Fibroblast of lung (primary cell): ENCODE measurements at regions not wholly inside any gene's neighbourhood (a gene's known extent, or its start where the extent isn't known, plus 50 kb on each side); places are given as distances from the start of the nearest gene placed in this dataset.
A peak's percentile ranks its signal among the peaks of the same experiment; 100 is the strongest.

Experiments used
- DNase-seq, 2 donors: peaks; one replicate each; pipeline versions ENCODE4 v3.0.0 to v3.0.0-alpha.2; 2010; ENCODE audit warnings: low read depth in 2 of 2
- H2AFZ ChIP-seq: 2 replicates; pipeline ENCODE4 v1.5.1; 2012; ENCODE audit warnings: low read length, control low read depth, inconsistent platforms
- H3K27ac ChIP-seq: 2 replicates; pipeline ENCODE4 v1.5.1; 2011; ENCODE audit warnings: low read length, control low read depth; ENCODE audit not compliant: insufficient read depth
- H3K27me3 ChIP-seq: 2 replicates; pipeline ENCODE4 v1.5.1; 2011; ENCODE audit warnings: mild to moderate bottlenecking, low read length; ENCODE audit not compliant: control insufficient read depth, insufficient read depth
- H3K36me3 ChIP-seq: 2 replicates; pipeline ENCODE4 v1.5.1; 2011; ENCODE audit warnings: low read length; ENCODE audit not compliant: control insufficient read depth, insufficient read depth
- H3K4me1 ChIP-seq: 2 replicates; pipeline ENCODE4 v1.5.1; 2011; ENCODE audit warnings: low read length; ENCODE audit not compliant: control insufficient read depth, insufficient read depth; ENCODE audit errors: extremely low read depth
- H3K4me2 ChIP-seq: 2 replicates; pipeline ENCODE4 v1.5.1; 2011; ENCODE audit warnings: low read length, control low read depth; ENCODE audit not compliant: insufficient read depth; ENCODE audit errors: extremely low read depth
- H3K4me3 ChIP-seq, 4 experiments: fragments of 200-600 bp in 1 of 4; sonication (generic) in 1 of 4; replicated peaks in 1 of 4; 2 replicates each; pipeline ENCODE4 v1.5.1; 2011 to 2016; ENCODE audit warnings: low read length in 4 of 4, low read depth in 3 of 4, mild to moderate bottlenecking in 3 of 4, control low read depth in 2 of 4, inconsistent platforms in 1 of 4, mixed read lengths in 1 of 4; ENCODE audit not compliant: insufficient read depth in 1 of 4; ENCODE audit errors: control extremely low read depth in 1 of 4
- H3K79me2 ChIP-seq: 2 replicates; pipeline ENCODE4 v1.5.1; 2012; ENCODE audit warnings: mild to moderate bottlenecking, low read length, inconsistent platforms; ENCODE audit not compliant: control insufficient read depth, insufficient read depth
- H3K9ac ChIP-seq: 2 replicates; pipeline ENCODE4 v1.5.1; 2011; ENCODE audit warnings: mild to moderate bottlenecking, low read length, control low read depth; ENCODE audit not compliant: insufficient read depth
- H3K9me3 ChIP-seq: 2 replicates; pipeline ENCODE4 v1.5.1; 2012; ENCODE audit warnings: low read depth, low read length; ENCODE audit not compliant: control insufficient read depth, insufficient read depth
- H4K20me1 ChIP-seq: 2 replicates; pipeline ENCODE4 v1.5.1; 2011; ENCODE audit warnings: low read length; ENCODE audit not compliant: control insufficient read depth, insufficient read depth; ENCODE audit errors: extremely low read depth
- EZH2 ChIP-seq: IDR thresholded peaks from 2 replicates; pipeline ENCODE4 v1.5.1; 2012; ENCODE audit warnings: low read length, control low read depth, mild to moderate bottlenecking; ENCODE audit errors: missing control alignments
- TF ChIP-seq, protein P1 (sequence below), 2 donors: IDR thresholded peaks in 1 of 2; conservative IDR thresholded peaks in 1 of 2; 1 replicate in 1 of 2; 2 replicates in 1 of 2; pipeline ENCODE4 v1.5.1; 2011 to 2012; ENCODE audit warnings: low read length in 2 of 2, control low read depth in 1 of 2, inconsistent platforms in 1 of 2, low read depth in 1 of 2, mild to moderate bottlenecking in 1 of 2

DNA sequence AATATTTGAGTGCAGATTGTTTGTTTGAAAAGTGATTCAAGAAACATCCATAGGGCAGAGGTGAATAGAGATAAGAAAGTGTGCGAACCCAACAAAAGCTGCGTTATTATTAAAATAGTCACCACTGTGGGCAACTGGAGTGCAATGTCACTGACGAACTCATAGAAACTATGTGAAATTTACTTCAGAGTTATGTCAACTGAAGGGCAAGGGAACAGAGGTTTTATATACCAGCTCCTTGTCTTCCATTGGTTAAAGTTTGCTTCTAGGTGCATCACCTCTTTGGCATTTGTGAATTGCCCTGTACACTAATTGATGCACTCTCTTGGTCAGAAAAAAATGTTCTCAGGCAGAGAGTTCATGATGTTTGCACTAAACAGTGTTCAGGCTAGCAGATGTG is 110.5 kb upstream of the NYAP2 start:
- Histone ChIP-seq H4K20me1 (no peaks in the 10 kb centered on the region), H3K4me2 (no peak overlapping the region), H3K4me1 (no peaks in the 10 kb centered on the region), H3K27ac (no peak overlapping the region), H3K36me3 (no peaks in the 10 kb centered on the region), H3K4me3 (no peak overlapping the region), H3K27me3 (no peaks in the 10 kb centered on the region), H3K79me2 (no peaks in the 10 kb centered on the region), H3K9me3 (no peaks in the 10 kb centered on the region), H3K9ac (no peak overlapping the region), H2AFZ (no peak overlapping the region)
- DNase-seq, result peak in 1 of 2 donors; percentile 40
- TF ChIP-seq, protein P1, sequence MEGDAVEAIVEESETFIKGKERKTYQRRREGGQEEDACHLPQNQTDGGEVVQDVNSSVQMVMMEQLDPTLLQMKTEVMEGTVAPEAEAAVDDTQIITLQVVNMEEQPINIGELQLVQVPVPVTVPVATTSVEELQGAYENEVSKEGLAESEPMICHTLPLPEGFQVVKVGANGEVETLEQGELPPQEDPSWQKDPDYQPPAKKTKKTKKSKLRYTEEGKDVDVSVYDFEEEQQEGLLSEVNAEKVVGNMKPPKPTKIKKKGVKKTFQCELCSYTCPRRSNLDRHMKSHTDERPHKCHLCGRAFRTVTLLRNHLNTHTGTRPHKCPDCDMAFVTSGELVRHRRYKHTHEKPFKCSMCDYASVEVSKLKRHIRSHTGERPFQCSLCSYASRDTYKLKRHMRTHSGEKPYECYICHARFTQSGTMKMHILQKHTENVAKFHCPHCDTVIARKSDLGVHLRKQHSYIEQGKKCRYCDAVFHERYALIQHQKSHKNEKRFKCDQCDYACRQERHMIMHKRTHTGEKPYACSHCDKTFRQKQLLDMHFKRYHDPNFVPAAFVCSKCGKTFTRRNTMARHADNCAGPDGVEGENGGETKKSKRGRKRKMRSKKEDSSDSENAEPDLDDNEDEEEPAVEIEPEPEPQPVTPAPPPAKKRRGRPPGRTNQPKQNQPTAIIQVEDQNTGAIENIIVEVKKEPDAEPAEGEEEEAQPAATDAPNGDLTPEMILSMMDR (conservative IDR thresholded peaks at IDR 0.05 in 1 of 2, IDR thresholded peaks at IDR 0.05 in 1 of 2; ENCODE audit: low read depth in 1 of 2, low read length in 2 of 2), result no peak
- TF ChIP-seq EZH2, result no peak

DNA sequence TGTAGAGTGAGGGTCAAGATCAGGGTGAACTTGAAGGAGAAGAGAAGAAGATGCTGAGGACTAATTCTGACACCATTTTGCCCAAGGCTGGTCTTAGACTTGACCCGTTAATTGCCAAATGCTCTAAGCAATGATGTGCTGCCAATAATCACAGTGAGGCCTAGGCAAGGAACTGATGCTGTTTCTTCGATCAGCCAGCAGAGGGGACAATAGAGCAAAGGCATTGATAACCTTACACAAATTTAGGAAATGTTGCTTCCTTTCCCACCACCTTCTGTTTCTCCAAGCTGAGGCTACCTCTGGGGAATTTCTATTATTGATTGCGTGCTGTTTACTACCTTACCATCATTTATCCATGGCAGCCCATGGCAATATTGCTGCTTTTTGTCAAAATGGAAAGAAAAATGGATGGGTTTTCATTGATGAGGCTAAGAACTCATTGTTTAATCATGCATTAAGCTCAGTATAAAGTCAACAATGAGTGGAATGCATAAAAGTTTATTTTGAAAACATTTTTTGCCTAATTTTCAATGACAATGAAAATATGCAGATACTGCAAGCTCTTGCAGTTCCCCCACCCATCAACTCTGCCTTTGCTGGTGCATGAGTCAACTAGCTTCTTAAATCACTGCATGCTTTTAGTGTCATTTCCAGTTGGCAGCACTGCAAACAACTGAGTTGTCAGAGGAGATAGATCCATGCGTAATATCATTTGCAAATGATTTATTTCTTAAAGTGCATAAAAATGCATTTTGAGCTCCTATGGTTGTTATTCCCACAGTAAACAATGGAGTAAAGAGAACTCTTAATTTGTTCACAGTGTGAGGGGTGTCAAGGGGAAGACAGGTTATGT is 116.4 kb upstream of the NYAP2 start:
- Histone ChIP-seq H4K20me1 (no peaks in the 10 kb centered on the region), H3K9me3 (no peaks in the 10 kb centered on the region), H3K79me2 (no peaks in the 10 kb centered on the region), H3K4me3 (no peak overlapping the region), H3K4me2 (no peak overlapping the region), H3K36me3 (no peaks in the 10 kb centered on the region), H3K9ac (no peak overlapping the region), H3K27ac (no peak overlapping the region), H3K27me3 (no peaks in the 10 kb centered on the region), H2AFZ (no peak overlapping the region), H3K4me1 (no peaks in the 10 kb centered on the region)
- TF ChIP-seq EZH2, result no peak
- TF ChIP-seq, protein P1 (conservative IDR thresholded peaks at IDR 0.05 in 1 of 2, IDR thresholded peaks at IDR 0.05 in 1 of 2; ENCODE audit: low read depth in 1 of 2, low read length in 2 of 2), result peak; percentile 81 to 92
- DNase-seq, result peak; percentile 28 to 70

DNA sequence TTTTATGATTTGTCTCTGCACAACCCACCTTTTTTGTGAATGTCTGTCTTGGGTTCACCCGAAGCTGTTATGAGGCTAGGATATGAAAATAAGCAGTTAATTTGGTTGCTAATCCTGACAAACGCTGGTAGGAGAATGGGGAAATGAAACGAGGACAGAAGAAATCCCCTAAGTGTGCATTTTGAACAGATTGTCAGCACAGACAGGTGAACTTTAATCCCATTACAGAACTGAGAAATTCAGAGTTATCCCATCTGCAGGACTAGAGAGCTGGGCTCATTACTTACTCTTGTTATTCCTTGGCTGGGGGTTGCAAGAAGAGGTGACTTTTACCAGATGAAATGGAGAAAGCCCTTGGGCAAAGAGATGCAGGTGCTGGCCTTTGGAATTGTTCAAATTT is 123.3 kb upstream of the NYAP2 start:
- Histone ChIP-seq H3K27ac (no peak overlapping the region), H3K79me2 (no peaks in the 10 kb centered on the region), H3K4me2 (no peak overlapping the region), H4K20me1 (no peaks in the 10 kb centered on the region), H3K9me3 (no peaks in the 10 kb centered on the region), H3K9ac (no peak overlapping the region), H3K4me3 (no peak overlapping the region), H3K4me1 (no peaks in the 10 kb centered on the region), H2AFZ (no peak overlapping the region), H3K36me3 (no peaks in the 10 kb centered on the region), H3K27me3 (no peaks in the 10 kb centered on the region)
- TF ChIP-seq, protein P1 (conservative IDR thresholded peaks at IDR 0.05 in 1 of 2, IDR thresholded peaks at IDR 0.05 in 1 of 2; ENCODE audit: low read depth in 1 of 2, low read length in 2 of 2), result no peak
- TF ChIP-seq EZH2, result no peak
- DNase-seq, result no peak
